Natural killer cell (primary cell): ENCODE measurements at regions not wholly inside any gene's neighbourhood (a gene's known extent, or its start where the extent isn't known, plus 50 kb on each side); places are given as distances from the start of the nearest gene placed in this dataset.

ENCODE experiments used
- ATAC-seq, 3 donors: fragments of 150-1000 bp in 2 of 3; fragments of 200-7000 bp in 1 of 3; cut with Tn5 transposase; 1 replicate in 1 of 3; 2 replicates in 2 of 3; pipeline ENCODE4 v1.10.0; 2021; ENCODE audit warnings: mild to moderate bottlenecking in 2 of 3, moderate library complexity in 2 of 3
- DNase-seq, 2 donors: peaks; one replicate each; pipeline versions ENCODE4 v3.0.0 to v3.0.0-alpha.2; 2013 to 2021; ENCODE audit warnings: mixed read lengths in 1 of 2
- H3K27ac ChIP-seq: one replicate; pipeline ENCODE4 v1.5.1; 2013; ENCODE audit warnings: mild to moderate bottlenecking, low read length
- H3K27me3 ChIP-seq: one replicate; pipeline ENCODE4 v1.6.1; 2013; ENCODE audit warnings: low read length; ENCODE audit not compliant: control insufficient read depth, insufficient read depth
- H3K36me3 ChIP-seq: one replicate; pipeline ENCODE4 v1.6.1; 2013; ENCODE audit warnings: low read length; ENCODE audit not compliant: control insufficient read depth, insufficient read depth
- H3K4me1 ChIP-seq: one replicate; pipeline ENCODE4 v1.6.1; 2013; ENCODE audit warnings: low read length; ENCODE audit not compliant: control insufficient read depth, insufficient read depth
- H3K4me3 ChIP-seq: one replicate; pipeline ENCODE4 v1.5.1; 2013; ENCODE audit warnings: low read length
- H3K9me3 ChIP-seq: one replicate; pipeline ENCODE4 v1.6.1; 2013; ENCODE audit warnings: low read length; ENCODE audit not compliant: control insufficient read depth, insufficient read depth
- H3K27ac Mint-ChIP-seq, 2 donors: one replicate each; pipeline ENCODE4 v1.8.0; 2022; ENCODE audit warnings: mild to moderate bottlenecking in 2 of 2, mixed read lengths in 2 of 2, moderate library complexity in 1 of 2
- H3K27me3 Mint-ChIP-seq, 2 donors: one replicate each; pipeline ENCODE4 v1.8.0; 2022; ENCODE audit warnings: low read depth in 2 of 2, mixed read lengths in 2 of 2
- H3K36me3 Mint-ChIP-seq: one replicate; pipeline ENCODE4 v1.8.0; 2022; ENCODE audit warnings: mixed read lengths
- H3K4me1 Mint-ChIP-seq, 2 donors: one replicate each; pipeline ENCODE4 v1.8.0; 2022; ENCODE audit warnings: mixed read lengths in 2 of 2
- H3K4me3 Mint-ChIP-seq: one replicate; pipeline ENCODE4 v1.8.0; 2022; ENCODE audit warnings: mild to moderate bottlenecking, moderate library complexity, mixed read lengths
- H3K9me3 Mint-ChIP-seq, 2 donors: one replicate each; pipeline ENCODE4 v1.8.0; 2022; ENCODE audit warnings: mixed read lengths in 2 of 2
- CTCF ChIP-seq: fragments of 200-600 bp; IDR thresholded peaks from one replicate; pipeline ENCODE4 v1.8.0; 2022; ENCODE audit warnings: antibody characterized with exemption
- WGBS: methylation state at CpG from one replicate; pipeline ENCODE4 v1.1.7; 2013; ENCODE audit warnings: missing lambda C conversion rate; ENCODE audit not compliant: insufficient coverage; 5-methylcytosine and 5-hydroxymethylcytosine counted together
- intact Hi-C: fragments of 100-400 bp; cut with micrococcal nuclease; formaldehyde crosslinking; loops from one replicate; pipeline ENCODE4 v1.14.2; 2022

GRCh38 chr7:121576148-121576917 lies 180.2 kb upstream of the FAM3C start:
- intact Hi-C loops = no loop called here
- Histone ChIP-seq H3K27me3 (no peaks in the 10 kb centered on the region), H3K4me1 (no peaks in the 10 kb centered on the region), H3K36me3 (no peaks in the 10 kb centered on the region), H3K9me3 (no peaks in the 10 kb centered on the region), H3K27ac (no peak overlapping the region), H3K4me3 (no peak overlapping the region)
- DNase-seq (no peak), ATAC-seq (no peak)
- H3K36me3 Mint-ChIP-seq = no peaks in the 10 kb centered on the region
- H3K4me3 Mint-ChIP-seq = no peak overlapping the region
- no peak overlapping the region for H3K27ac Mint-ChIP-seq
- 71% methylated on average over 6 of the region's 6 CpGs for WGBS
- no peak for TF ChIP-seq CTCF
- peaks cover 12 to 28% of the 10 kb centered on the region in 2 donors for H3K27me3 Mint-ChIP-seq
- H3K4me1 Mint-ChIP-seq = no peaks in the 10 kb centered on the region
- H3K9me3 Mint-ChIP-seq = no peaks in the 10 kb centered on the region

GRCh38 chr7:121575194-121575765 lies 179.2 kb upstream of the FAM3C start:
- ATAC-seq = no peak
- Histone ChIP-seq H3K27me3 (no peaks in the 10 kb centered on the region), H3K9me3 (no peaks in the 10 kb centered on the region), H3K27ac (no peak overlapping the region), H3K36me3 (no peaks in the 10 kb centered on the region), H3K4me3 (no peak overlapping the region), H3K4me1 (no peaks in the 10 kb centered on the region)
- H3K4me3 Mint-ChIP-seq = no peak overlapping the region
- no peaks in the 10 kb centered on the region for H3K9me3 Mint-ChIP-seq
- WGBS = no CpG with 5 or more reads among the region's 1 CpG
- no peaks in the 10 kb centered on the region for H3K4me1 Mint-ChIP-seq
- peaks cover 17 to 38% of the 10 kb centered on the region in 2 donors for H3K27me3 Mint-ChIP-seq
- H3K36me3 Mint-ChIP-seq = no peaks in the 10 kb centered on the region
- intact Hi-C loops = no loop called here
- no peak for DNase-seq
- no peak overlapping the region for H3K27ac Mint-ChIP-seq
- no peak for TF ChIP-seq CTCF

- Mint-ChIP-seq H3K27ac (no peak overlapping the region), H3K9me3 (no peaks in the 10 kb centered on the region), H3K27me3 (peaks cover 20 to 39% of the 10 kb centered on the region in 2 donors), H3K4me3 (no peak overlapping the region), H3K4me1 (no peaks in the 10 kb centered on the region), H3K36me3 (no peaks in the 10 kb centered on the region)
- no peak for ATAC-seq
- DNase-seq = no peak
- no peak for TF ChIP-seq CTCF
- Histone ChIP-seq H3K27ac (no peak overlapping the region), H3K4me1 (no peaks in the 10 kb centered on the region), H3K36me3 (no peaks in the 10 kb centered on the region), H3K4me3 (no peak overlapping the region), H3K27me3 (no peaks in the 10 kb centered on the region), H3K9me3 (no peaks in the 10 kb centered on the region)
- intact Hi-C loops = no loop called here
Measured at GRCh38 chr7:121574109-121574508, 178.0 kb upstream of the FAM3C start.

DNA sequence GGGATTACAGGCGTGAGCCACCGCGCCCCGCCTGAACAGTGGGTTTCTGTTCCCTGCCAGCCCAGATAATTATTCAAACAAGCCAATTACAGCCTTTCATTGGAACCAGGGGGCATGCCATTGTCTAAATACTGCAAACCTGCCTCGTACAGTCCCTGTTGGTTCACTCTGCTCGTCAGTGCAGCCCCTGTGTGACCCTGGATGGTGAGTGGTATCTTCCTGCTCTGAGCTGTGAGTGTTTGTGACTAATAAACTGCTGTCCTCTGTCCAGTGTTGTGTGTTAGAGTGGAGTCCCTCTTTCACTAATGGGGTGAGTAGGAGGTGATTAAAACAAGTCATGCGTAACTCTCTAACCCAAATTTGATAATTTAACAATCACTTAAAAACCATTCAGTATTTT lies 176.5 kb upstream of the FAM3C start:
- no peak for TF ChIP-seq CTCF
- H3K27ac ChIP-seq = no peak overlapping the region
- H3K9me3 Mint-ChIP-seq = no peaks in the 10 kb centered on the region
- no peak overlapping the region for H3K27ac Mint-ChIP-seq
- 83% methylated on average over 6 of the region's 7 CpGs for WGBS
- H3K27me3 ChIP-seq = no peaks in the 10 kb centered on the region
- peaks cover 32 to 39% of the 10 kb centered on the region in 2 donors for H3K27me3 Mint-ChIP-seq
- ATAC-seq (no peak), DNase-seq (no peak)
- H3K4me1 Mint-ChIP-seq = no peaks in the 10 kb centered on the region
- H3K9me3 ChIP-seq = no peaks in the 10 kb centered on the region
- H3K4me1 ChIP-seq = no peaks in the 10 kb centered on the region
- H3K4me3 Mint-ChIP-seq = no peak overlapping the region
- no peaks in the 10 kb centered on the region for H3K36me3 ChIP-seq
- no peak overlapping the region for H3K4me3 ChIP-seq
- no peaks in the 10 kb centered on the region for H3K36me3 Mint-ChIP-seq
- intact Hi-C loops = no loop called here
